A673 (cell line): ENCODE measurements at regions not wholly inside any gene's neighbourhood (a gene's known extent, or its start where the extent isn't known, plus 50 kb on each side); places are given as distances from the start of the nearest gene placed in this dataset.

Source experiments
- EZH2 ChIP-seq: fragments of 200-600 bp; sonication (generic); IDR thresholded peaks from 2 replicates; pipeline ENCODE4 v1.6.1; 2017; ENCODE audit warnings: borderline replicate concordance, low read depth, mild to moderate bottlenecking, mixed read lengths, antibody characterized with exemption, low read length; ENCODE audit not compliant: poor library complexity, severe bottlenecking
- TF ChIP-seq, protein P1 (sequence below): fragments of 300-800, 200-600 bp; sonication (generic); conservative IDR thresholded peaks from 2 replicates; pipeline ENCODE4 v1.5.1; 2017; ENCODE audit warnings: low read depth, mild to moderate bottlenecking, antibody characterized with exemption, low read length, moderate library complexity, mixed read lengths

DNA sequence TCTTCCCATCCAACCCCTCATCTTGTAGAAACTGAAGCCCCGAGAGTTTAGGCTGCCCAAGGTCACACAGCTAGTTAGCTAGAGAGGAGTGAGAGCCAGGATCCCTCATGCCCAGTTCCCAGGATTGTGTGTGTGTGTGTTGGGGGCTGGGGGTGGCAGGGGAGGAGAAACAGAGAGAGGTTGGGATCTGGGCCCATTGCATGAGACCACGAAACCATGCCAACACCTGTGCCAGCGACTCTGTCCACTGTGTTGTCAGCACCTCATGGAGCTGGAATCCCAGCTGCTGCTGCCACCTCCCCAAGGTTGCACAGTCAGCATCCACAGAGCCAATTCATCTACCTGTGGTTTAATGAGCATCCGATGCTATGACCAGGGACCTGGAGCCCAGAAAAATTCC, 115.4 kb upstream of the ZC3H12A start:
- TF ChIP-seq, protein P1, sequence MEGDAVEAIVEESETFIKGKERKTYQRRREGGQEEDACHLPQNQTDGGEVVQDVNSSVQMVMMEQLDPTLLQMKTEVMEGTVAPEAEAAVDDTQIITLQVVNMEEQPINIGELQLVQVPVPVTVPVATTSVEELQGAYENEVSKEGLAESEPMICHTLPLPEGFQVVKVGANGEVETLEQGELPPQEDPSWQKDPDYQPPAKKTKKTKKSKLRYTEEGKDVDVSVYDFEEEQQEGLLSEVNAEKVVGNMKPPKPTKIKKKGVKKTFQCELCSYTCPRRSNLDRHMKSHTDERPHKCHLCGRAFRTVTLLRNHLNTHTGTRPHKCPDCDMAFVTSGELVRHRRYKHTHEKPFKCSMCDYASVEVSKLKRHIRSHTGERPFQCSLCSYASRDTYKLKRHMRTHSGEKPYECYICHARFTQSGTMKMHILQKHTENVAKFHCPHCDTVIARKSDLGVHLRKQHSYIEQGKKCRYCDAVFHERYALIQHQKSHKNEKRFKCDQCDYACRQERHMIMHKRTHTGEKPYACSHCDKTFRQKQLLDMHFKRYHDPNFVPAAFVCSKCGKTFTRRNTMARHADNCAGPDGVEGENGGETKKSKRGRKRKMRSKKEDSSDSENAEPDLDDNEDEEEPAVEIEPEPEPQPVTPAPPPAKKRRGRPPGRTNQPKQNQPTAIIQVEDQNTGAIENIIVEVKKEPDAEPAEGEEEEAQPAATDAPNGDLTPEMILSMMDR, result no peak
- TF ChIP-seq EZH2, result no peak
